ENCODE measurements at regions not wholly inside any gene's neighbourhood (a gene's known extent, or its start where the extent isn't known, plus 50 kb on each side); places are given as distances from the start of the nearest gene placed in this dataset.

- peak; percentile 57 to 78 (median 68) for DNase-seq (ENCODE audit: extremely low read depth in 1 of 11, low read depth in 9 of 11, low spot score in 4 of 11)
These were observed 64.4 kb upstream of the TM9SF2 start for GRCh38 chr13:99436686-99437416.

GRCh38 chr13:99439048-99439447 lies 62.2 kb upstream of the TM9SF2 start:
- DNase-seq (ENCODE audit: extremely low read depth in 1 of 11, low read depth in 9 of 11, low spot score in 4 of 11): no peak

- DNase-seq (ENCODE audit: extremely low read depth in 1 of 11, low read depth in 9 of 11, low spot score in 4 of 11): no peak
These were observed 61.2 kb upstream of the TM9SF2 start for GRCh38 chr13:99439850-99440604.

- peak in 1 of 11 donors; percentile 46 for DNase-seq (ENCODE audit: extremely low read depth in 1 of 11, low read depth in 9 of 11, low spot score in 4 of 11)
These were observed 58.9 kb upstream of the TM9SF2 start for GRCh38 chr13:99442273-99442895.

- DNase-seq (ENCODE audit: extremely low read depth in 1 of 11, low read depth in 9 of 11, low spot score in 4 of 11): no peak
These were observed 55.0 kb upstream of the TM9SF2 start for GRCh38 chr13:99446242-99446641.

GRCh38 chr13:99448546-99448945 lies 52.7 kb upstream of the TM9SF2 start:
- no peak for DNase-seq (ENCODE audit: extremely low read depth in 1 of 11, low read depth in 9 of 11, low spot score in 4 of 11)

- DNase-seq (ENCODE audit: extremely low read depth in 1 of 11, low read depth in 9 of 11, low spot score in 4 of 11): no peak
These were observed 50.9 kb upstream of the TM9SF2 start for GRCh38 chr13:99450416-99450815.

All from renal cortex interstitium (tissue), 11 donors.